ENCODE measurements at regions not wholly inside any gene's neighbourhood (a gene's known extent, or its start where the extent isn't known, plus 50 kb on each side); places are given as distances from the start of the nearest gene placed in this dataset.

DNA sequence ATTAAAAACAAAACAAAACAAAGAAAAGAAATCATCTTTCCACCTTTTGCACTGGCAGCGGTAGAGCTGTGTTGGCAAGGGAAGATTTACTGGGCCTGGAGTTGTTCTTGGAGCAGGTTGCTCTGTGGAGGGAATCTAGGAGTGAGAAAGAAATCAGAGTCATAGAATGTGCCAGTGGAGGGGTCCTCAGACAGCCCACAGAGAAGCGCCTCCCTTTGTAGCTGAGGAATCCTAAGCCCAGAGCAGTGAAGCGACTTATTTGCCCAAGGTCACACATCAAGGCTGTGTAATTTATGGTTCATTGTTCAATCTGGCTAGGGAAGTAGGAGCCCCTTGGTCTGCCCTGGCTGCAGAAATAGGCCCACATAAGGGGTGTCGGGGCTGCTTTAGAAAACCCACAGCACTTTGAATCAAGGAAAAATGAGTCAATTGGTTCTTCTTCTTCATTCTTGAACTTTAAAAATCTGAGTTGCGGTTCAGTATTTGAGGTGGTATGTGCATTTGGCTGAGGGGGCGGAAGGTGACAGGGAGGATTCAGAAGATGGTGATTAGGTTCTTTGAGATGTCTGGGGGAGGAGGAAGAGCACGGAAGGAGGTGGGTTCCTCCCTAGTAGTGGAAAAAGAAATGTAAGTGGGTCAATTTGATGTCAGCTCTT is 253.7 kb downstream of the PTEN start:
- FAIRE-seq (no peak), DNase-seq (ENCODE audit: low read depth, low spot score) (no peak)
- H3K4me1 ChIP-seq (ENCODE audit: control insufficient read depth, extremely low read depth, insufficient read depth, low read length): peaks cover 19% of the 10 kb centered on the region
- no peaks in the 10 kb centered on the region for H4K20me1 ChIP-seq (ENCODE audit: control insufficient read depth, extremely low read depth, insufficient read depth, low read length)
- H3K9me1 ChIP-seq (ENCODE audit: control insufficient read depth, extremely low read depth, insufficient read depth, low read length): no peaks in the 10 kb centered on the region
- TF ChIP-seq, protein P1, sequence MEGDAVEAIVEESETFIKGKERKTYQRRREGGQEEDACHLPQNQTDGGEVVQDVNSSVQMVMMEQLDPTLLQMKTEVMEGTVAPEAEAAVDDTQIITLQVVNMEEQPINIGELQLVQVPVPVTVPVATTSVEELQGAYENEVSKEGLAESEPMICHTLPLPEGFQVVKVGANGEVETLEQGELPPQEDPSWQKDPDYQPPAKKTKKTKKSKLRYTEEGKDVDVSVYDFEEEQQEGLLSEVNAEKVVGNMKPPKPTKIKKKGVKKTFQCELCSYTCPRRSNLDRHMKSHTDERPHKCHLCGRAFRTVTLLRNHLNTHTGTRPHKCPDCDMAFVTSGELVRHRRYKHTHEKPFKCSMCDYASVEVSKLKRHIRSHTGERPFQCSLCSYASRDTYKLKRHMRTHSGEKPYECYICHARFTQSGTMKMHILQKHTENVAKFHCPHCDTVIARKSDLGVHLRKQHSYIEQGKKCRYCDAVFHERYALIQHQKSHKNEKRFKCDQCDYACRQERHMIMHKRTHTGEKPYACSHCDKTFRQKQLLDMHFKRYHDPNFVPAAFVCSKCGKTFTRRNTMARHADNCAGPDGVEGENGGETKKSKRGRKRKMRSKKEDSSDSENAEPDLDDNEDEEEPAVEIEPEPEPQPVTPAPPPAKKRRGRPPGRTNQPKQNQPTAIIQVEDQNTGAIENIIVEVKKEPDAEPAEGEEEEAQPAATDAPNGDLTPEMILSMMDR (optimal IDR thresholded peaks at IDR 0.05 in 1 of 3, IDR thresholded peaks at IDR 0.05 in 1 of 3, conservative IDR thresholded peaks at IDR 0.05 in 1 of 3; ENCODE audit: extremely low read depth in 1 of 3, insufficient read depth in 2 of 3, low read length in 3 of 3): no peak
- no peak for TF ChIP-seq EZH2 (IDR thresholded peaks at IDR 0.05; ENCODE audit: low read length)
- no peak overlapping the region for H3K9ac ChIP-seq (ENCODE audit: control insufficient read depth, extremely low read depth, insufficient read depth, low read length)
- no peaks in the 10 kb centered on the region for H3K36me3 ChIP-seq (ENCODE audit: control insufficient read depth in 2 of 2, extremely low read depth in 1 of 2, insufficient read depth in 2 of 2, low read length in 2 of 2)
- H3K4me2 ChIP-seq (ENCODE audit: control insufficient read depth, extremely low read depth, insufficient read depth, low read depth, low read length): peak overlapping the region; percentile 25
- no peaks in the 10 kb centered on the region for H3K79me2 ChIP-seq (ENCODE audit: control insufficient read depth, insufficient read depth, low read length)
- no peaks in the 10 kb centered on the region for H3K9me3 ChIP-seq (ENCODE audit: control insufficient read depth, low read depth, low read length)
- dilution Hi-C loops (cut with MboI; ENCODE audit: extremely low pct_ligation_motif_present, low sequenced_read_pairs): no loop called here
- H3K27ac ChIP-seq (ENCODE audit: control insufficient read depth, insufficient read depth, low read length): peak overlapping the region; percentile 39
- H2AFZ ChIP-seq (ENCODE audit: control insufficient read depth, low read length): peak overlapping the region; percentile 50
- H3K27me3 ChIP-seq (ENCODE audit: control insufficient read depth, extremely low read depth, insufficient read depth, low read length): no peaks in the 10 kb centered on the region
- H3K4me3 ChIP-seq (ENCODE audit: control insufficient read depth in 2 of 3, extremely low read depth in 1 of 3, insufficient read depth in 2 of 3, low read depth in 1 of 3, low read length in 3 of 3): no peak overlapping the region

DNA sequence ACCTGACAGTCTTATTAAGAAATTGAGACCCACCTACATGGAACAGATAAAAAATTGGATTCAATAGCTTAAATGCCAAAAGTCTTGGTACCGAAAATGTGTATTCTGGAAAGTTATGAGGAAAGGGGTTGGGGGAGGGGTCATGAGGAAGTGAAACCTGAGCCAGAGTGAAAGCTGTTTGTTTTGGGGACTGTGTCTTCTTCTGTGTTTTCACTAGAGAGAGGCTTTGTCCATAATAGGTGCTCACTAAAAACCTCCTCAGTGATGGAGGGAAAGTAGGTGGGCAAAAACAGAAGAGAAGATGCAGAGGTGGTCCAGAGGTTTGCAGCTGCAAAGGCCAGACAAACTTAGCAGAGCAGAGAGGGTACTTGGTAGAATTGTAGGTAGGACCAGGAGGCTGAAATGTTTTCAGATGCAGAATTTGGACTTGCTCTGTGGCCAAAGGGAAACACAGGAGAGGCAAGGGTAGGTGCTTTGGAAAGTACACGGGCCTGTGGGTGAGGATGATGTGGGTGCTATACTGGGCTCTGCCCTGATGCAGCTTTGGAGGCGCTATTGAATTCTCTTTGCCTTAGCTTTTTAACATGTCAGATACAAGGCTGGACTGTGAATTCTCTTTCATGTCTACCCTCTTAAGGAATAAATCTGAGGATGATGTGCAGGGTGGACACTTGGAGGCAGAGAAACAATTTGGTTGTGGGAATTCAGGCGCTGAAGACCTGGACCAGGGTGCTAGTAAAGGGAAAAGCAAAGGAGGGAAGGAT is 254.6 kb downstream of the PTEN start:
- Histone ChIP-seq H3K9me1 (ENCODE audit: control insufficient read depth, extremely low read depth, insufficient read depth, low read length) (no peaks in the 10 kb centered on the region), H3K4me1 (ENCODE audit: control insufficient read depth, extremely low read depth, insufficient read depth, low read length) (peaks cover 19% of the 10 kb centered on the region), H3K9ac (ENCODE audit: control insufficient read depth, extremely low read depth, insufficient read depth, low read length) (no peak overlapping the region), H3K27me3 (ENCODE audit: control insufficient read depth, extremely low read depth, insufficient read depth, low read length) (no peaks in the 10 kb centered on the region), H3K79me2 (ENCODE audit: control insufficient read depth, insufficient read depth, low read length) (no peaks in the 10 kb centered on the region), H3K36me3 (ENCODE audit: control insufficient read depth in 2 of 2, extremely low read depth in 1 of 2, insufficient read depth in 2 of 2, low read length in 2 of 2) (no peaks in the 10 kb centered on the region), H3K9me3 (ENCODE audit: control insufficient read depth, low read depth, low read length) (no peaks in the 10 kb centered on the region), H2AFZ (ENCODE audit: control insufficient read depth, low read length) (no peak overlapping the region), H3K27ac (ENCODE audit: control insufficient read depth, insufficient read depth, low read length) (no peak overlapping the region), H3K4me2 (ENCODE audit: control insufficient read depth, extremely low read depth, insufficient read depth, low read depth, low read length) (no peak overlapping the region), H4K20me1 (ENCODE audit: control insufficient read depth, extremely low read depth, insufficient read depth, low read length) (no peaks in the 10 kb centered on the region), H3K4me3 (ENCODE audit: control insufficient read depth in 2 of 3, extremely low read depth in 1 of 3, insufficient read depth in 2 of 3, low read depth in 1 of 3, low read length in 3 of 3) (no peak overlapping the region)
- TF ChIP-seq EZH2 (IDR thresholded peaks at IDR 0.05; ENCODE audit: low read length): no peak
- TF ChIP-seq, protein P1 (optimal IDR thresholded peaks at IDR 0.05 in 1 of 3, IDR thresholded peaks at IDR 0.05 in 1 of 3, conservative IDR thresholded peaks at IDR 0.05 in 1 of 3; ENCODE audit: extremely low read depth in 1 of 3, insufficient read depth in 2 of 3, low read length in 3 of 3): peak; percentile 36 to 48 (median 41)
- dilution Hi-C loops (cut with MboI; ENCODE audit: extremely low pct_ligation_motif_present, low sequenced_read_pairs): no loop called here
- peak; percentile 13 for FAIRE-seq
- no peak for DNase-seq (ENCODE audit: low read depth, low spot score)
